ENCODE measurements at regions not wholly inside any gene's neighbourhood (a gene's known extent, or its start where the extent isn't known, plus 50 kb on each side); places are given as distances from the start of the nearest gene placed in this dataset.
"Not testable (repeated sequence)": the region's sequence is repeated elsewhere in the genome, so short reads cannot be mapped to it uniquely, and the experiment has no call there.

- DNase-seq (ENCODE audit: low read depth in 1 of 2, low spot score in 1 of 2): no peak
Measured at GRCh38 chr2:239833269-239834109, 191.7 kb downstream of the NDUFA10 start.

- no peak for DNase-seq (ENCODE audit: low read depth in 1 of 2, low spot score in 1 of 2)
Measured at GRCh38 chr2:239832490-239833268, 192.5 kb downstream of the NDUFA10 start.

- DNase-seq (ENCODE audit: low read depth in 1 of 2, low spot score in 1 of 2): no peak
Measured at GRCh38 chr2:239831861-239832489, 193.2 kb downstream of the NDUFA10 start.

DNA sequence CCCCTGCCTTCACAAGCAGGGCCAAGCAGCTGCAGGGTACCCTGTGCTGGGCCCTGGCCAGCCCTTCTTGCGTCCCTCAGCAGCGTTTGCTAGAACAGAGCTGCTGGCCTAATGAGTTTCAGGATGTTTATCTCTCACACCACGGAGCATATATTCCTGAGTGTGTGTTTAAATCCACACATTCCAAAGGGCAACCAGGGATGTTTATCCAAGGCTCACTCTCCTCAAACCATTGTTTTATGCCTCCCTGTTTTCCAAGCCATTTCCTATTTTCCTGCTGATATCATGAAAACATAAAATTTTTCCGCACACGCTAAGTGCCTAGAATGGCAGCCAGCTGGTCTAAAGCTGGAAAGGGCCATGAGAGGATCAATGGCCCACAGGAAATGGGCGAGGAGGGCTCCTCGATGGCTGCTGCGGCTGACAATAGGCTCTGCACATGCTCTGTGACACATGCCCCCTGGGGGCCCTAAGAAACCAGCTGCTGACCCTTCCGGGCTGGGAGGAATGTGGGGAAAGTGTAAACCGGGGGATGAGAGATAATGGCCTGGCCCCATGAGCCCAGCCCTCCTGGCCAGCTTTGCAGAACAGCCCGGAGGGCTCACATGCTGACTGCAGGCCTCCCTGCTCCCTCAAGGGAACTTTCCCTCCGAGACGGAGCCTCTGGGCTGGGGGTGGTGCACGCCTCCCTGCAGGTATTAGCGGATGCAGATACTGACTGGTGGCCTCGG lies 194.0 kb downstream of the NDUFA10 start:
- DNase-seq (ENCODE audit: low read depth in 1 of 2, low spot score in 1 of 2): no peak

GRCh38 chr2:239830121-239831000 lies 194.8 kb downstream of the NDUFA10 start:
- DNase-seq (ENCODE audit: low read depth in 1 of 2, low spot score in 1 of 2): no peak

- DNase-seq (ENCODE audit: low read depth in 1 of 2, low spot score in 1 of 2): no peak
Measured at GRCh38 chr2:239829326-239829725, 195.8 kb downstream of the NDUFA10 start.

DNA sequence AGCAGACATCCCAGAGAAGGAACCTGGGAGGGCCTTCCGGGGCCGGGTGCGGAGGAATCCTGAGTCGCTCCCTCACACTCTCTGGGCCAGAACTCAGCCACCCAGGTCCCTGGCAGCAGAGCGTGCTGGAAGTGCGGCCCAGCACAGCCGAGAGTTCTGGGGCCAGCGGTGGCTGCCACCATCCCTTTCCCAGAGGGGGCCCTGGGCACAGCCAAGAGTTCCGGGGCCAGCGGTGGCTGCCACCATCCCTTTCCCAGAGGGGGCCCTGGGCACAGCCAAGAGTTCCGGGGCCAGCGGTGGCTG lies 196.2 kb downstream of the NDUFA10 start:
- not testable (repeated sequence) for DNase-seq (ENCODE audit: low read depth in 1 of 2, low spot score in 1 of 2)

DNA sequence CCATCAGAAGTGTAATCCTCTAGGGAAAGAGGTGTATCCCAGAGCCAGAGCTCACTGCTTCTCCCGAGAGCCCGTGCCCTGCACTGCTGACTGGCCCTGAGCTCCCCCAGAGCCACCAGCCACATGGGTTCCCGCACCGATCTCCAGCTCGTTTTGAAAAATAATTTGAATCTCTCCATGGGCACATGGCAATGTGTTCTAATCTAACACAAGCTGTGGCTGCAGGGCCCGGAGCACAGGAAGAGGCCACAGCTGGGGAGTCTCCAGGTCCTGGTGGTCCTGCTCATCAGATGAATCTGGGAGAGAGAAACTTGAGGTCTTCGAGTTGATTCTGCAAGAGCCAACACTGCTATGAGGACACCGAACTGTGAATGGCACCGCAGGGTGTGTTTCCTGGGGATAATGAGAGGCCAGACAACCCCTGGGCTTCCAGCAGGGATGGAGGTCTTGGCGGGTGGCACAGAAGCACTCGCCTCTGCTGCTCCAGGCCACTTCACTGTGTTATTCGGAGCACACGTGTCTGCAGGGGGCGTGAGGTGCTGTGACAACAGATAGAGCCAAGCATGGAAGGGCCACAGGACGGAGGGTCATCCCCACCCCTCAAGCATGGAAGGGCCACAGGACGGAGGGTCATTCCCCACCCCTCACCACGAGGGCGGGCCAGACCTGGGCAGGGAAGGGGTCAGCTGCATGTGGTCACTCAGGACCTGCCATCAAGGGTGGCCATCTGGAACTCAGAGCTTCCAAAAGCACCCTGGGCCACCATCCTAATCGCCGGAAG lies 196.8 kb downstream of the NDUFA10 start:
- DNase-seq (ENCODE audit: low read depth in 1 of 2, low spot score in 1 of 2): no peak

DNA sequence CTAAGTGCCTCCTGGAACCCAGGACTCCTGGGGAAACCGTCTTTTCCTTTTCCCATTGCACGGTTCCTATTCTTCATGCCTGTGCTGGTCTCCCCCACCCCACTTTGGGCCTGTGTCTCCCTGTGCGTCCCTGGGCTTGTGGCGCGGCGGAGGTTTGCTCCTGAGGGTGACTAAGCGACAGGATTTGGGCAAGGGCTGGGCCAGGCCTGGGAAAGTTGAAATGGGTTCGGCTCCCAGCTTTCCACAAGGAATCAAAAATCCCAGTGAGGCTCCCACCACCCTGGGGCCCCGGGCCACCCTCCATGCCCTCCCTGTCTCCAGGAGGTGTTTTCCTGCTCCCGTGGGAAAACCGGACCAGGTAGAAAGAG lies 197.6 kb downstream of the NDUFA10 start:
- no peak for DNase-seq (ENCODE audit: low read depth in 1 of 2, low spot score in 1 of 2)

GRCh38 chr2:239826786-239827522 lies 198.2 kb downstream of the NDUFA10 start:
- DNase-seq (ENCODE audit: low read depth in 1 of 2, low spot score in 1 of 2): no peak

DNA sequence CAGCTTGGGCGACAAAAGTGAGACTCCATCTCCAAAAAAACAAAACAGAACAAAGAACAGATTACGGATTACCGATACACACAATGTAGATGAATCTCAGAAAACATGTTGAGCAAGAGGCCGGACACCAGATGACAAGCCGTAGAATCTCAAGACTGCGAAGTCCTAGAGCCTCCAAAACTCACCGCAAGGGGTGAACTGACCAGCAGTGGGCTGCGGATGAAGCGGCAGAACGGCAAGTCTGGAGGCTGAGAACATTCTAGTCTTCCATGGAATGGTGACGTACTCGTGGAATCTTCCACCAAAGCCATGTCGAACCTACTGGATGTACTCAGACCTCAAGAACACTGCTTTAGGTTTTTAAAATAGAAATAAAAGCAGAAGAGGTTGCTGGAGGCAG lies 198.8 kb downstream of the NDUFA10 start:
- no peak for DNase-seq (ENCODE audit: low read depth in 1 of 2, low spot score in 1 of 2)

- DNase-seq (ENCODE audit: low read depth in 1 of 2, low spot score in 1 of 2): no peak
Measured at GRCh38 chr2:239825705-239825979, 199.5 kb downstream of the NDUFA10 start.

DNA sequence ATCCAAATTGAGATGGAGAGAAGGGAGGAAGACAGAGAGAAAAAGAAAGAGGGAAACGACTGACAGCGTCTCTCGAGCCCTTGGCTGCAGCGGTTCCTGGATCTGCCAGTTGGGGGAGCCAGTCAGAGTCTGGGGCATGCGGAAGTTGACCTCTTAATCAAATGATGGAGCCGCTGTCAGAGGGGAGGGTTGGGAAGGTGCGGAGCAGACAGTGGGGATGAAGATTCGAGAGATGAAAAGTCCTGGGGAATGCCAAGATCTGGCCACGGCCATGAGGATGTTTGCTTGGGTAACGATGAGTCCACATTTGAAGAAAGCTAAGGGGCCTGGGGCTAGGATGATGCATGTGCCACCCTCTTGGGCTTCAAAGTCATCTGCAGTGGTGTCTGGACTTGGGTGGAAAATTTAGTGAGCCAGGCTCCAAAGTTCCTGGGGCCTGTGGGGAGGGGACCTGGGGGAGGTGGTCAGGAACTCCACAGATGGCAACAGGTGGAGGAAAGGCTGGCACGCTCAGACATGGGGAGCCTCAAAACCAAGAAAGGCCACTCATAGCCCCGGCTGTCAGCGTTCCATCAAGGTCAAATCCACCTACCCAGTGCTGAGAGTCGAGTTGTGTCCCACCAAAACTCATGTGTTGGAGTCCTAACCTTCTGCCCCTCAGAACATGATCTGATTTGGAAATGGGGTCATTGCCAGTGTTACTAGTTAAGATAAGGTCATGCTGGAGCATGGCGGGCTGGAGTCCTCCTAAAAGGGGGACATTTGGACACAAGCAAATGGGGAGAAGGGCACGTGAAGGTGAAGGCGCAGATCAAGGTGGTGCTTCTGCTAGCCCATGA lies 200.1 kb downstream of the NDUFA10 start:
- DNase-seq (ENCODE audit: low read depth in 1 of 2, low spot score in 1 of 2): no peak

DNA sequence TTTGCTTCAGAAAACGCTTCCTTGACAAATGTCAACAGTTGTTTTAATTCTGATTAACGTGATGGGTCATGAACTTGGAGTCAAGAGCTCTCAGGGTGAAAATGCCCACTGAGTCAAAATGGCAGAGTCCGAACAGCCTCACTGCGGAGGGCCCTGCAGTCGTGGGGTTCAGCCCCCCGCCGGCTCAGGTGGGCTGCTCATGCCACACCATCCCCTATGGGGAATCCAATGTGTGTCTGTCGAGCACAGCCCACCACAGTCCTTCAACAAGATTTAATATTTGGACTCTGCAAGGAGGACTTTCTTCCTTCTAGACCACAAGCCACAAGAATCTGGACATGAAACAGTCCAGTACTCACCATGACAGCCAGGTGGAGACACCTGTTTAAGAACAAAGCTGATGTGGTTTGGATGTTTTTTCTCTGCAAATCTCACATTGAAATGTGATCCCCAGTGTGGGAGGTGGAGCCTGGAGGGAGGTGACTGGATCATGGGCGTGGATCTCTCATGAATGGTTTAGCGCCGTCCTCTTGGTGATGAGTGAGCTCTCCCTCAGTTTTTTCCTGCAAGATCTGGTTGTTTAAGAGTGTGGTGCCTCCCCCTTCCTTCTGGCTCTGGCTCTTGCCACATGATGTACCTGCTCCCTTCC lies 201.0 kb downstream of the NDUFA10 start:
- no peak for DNase-seq (ENCODE audit: low read depth in 1 of 2, low spot score in 1 of 2)

- DNase-seq (ENCODE audit: low read depth in 1 of 2, low spot score in 1 of 2): no peak
Measured at GRCh38 chr2:239822146-239822831, 202.9 kb downstream of the NDUFA10 start.

DNA sequence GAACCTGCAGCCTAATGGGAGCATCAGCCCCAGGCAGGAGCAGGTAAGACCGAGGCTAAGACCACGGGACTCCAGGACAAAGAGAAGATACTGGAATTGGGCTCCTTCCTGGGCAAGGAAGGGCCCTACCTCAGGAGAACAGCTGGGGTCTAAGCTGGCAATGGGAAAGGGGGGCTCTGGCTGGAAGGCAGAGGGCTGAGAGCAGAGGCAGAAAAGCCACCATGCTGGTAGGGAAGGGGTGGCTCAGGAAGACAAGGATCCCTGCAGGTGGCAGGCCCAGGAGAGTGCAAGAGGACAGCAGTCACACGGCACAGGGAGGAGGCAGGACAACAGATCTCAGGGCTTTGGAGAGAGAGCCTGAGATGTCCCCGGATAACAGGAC lies 203.5 kb downstream of the NDUFA10 start:
- DNase-seq (ENCODE audit: low read depth in 1 of 2, low spot score in 1 of 2): no peak

Data from activated CD4-positive, alpha-beta T cell treated with anti-CD3 and anti-CD28 coated beads, Interleukin-2, amount 50 U/mL, for 24 hours (primary cell).